ENCODE measurements at regions not wholly inside any gene's neighbourhood (a gene's known extent, or its start where the extent isn't known, plus 50 kb on each side); places are given as distances from the start of the nearest gene placed in this dataset.

DNA sequence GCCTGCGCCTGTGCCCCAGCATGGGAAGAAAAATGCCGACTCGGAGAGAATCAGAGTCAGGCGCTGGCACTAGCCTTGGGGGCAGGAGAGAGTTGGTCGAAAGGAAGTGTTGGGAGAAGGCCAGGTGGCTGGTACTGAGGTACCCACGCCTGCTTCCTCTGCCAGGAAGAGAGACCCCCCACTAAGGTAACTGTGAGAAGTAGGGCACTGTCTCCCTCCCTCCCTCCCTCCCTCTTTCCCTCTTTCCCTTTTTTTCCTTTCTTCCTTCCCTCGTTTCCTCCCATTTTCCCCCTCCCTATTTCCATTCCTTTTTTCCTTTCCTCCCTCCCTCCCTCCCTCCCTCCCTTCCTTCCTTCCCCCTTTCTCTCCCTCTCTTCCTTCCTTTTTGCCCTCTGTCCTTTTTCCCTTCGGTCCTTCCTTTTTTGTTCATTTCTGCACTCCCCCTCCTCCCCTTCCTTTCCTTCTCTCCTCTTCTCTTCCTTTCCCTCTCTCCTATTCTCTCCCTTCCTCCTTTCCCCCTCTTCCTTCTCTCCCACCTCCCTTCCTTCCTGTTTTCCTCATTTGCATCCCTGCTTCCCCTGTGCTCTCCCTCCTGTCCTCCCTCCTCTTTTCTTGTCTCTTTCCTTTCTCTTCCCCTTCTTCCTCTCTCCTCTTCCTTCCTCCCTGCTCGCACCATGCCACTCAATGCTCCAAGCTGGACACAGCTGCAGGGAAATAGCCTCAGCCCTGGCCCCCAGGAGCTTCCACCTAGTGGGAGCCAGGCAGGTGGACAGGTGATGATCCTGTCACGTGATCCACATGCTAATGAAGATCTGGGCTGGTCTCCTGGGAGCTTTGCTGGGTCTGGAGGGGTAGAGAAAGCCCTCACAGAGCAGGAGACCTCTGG lies 148.0 kb downstream of the DHX35 start:
- DNase-seq: peak; percentile 61

DNA sequence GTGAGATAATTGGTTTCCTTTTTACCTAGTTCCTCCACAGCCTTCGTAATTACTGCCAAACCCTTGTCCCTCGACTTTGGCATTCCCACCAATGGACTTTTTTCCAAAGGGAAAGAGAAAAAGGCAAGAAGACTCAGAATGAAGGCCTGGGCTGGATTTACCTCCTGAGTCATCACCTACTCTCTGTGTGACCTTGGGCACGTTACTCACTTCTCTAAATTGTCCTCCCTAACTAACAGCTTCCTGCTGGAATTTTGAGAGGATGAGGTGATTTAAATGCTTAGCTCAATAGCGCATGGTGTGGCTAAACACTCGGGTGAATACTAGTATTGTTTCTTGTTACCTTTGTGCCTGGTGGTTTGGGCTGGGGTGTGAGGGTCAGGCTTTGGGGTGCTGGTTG lies 146.6 kb downstream of the DHX35 start:
- DNase-seq: no peak

- no peak for DNase-seq
Observed at GRCh38 chr20:39107741-39108140, 145.6 kb downstream of the DHX35 start.

DNA sequence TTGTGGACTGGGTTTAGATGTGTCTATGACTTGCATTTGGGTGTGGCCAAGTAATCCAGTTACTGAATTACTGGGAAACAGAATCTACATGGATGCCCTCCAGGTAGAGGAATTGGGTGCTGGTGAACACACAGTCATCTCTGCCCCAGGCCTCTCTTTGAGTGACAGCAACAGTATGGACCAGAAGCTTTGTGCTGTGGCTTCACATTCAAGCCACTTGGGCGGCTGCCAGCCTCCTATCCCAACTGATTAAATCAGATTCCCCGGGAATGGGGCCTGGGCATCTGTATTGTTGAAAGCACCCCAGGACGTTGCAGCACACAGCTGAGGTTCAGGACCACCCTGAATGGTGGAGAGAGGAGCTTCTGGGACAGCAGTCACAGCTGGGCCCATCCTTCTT lies 144.6 kb downstream of the DHX35 start:
- DNase-seq: no peak

DNA sequence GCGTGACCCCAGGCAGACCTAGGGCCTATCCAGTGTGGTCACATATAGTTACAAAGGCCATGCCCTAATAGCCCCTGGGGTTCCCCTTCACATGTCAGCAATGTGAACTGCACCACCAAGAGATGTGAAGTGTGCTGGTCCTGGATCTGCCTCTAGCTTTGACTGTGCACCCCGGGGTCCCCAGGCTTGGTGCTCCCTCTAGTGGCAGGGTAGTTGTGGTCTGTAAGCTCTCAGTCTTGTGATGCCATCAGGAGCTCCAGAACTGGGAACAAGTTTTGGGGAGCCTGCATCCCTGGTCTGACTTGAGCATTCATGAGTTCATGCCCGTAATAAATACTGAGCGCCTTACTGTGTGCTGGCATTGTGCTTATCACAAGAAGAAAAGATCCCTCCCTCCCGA lies 143.4 kb downstream of the DHX35 start:
- no peak for DNase-seq

GRCh38 chr20:39103732-39104131 lies 141.6 kb downstream of the DHX35 start:
- DNase-seq: no peak

DNA sequence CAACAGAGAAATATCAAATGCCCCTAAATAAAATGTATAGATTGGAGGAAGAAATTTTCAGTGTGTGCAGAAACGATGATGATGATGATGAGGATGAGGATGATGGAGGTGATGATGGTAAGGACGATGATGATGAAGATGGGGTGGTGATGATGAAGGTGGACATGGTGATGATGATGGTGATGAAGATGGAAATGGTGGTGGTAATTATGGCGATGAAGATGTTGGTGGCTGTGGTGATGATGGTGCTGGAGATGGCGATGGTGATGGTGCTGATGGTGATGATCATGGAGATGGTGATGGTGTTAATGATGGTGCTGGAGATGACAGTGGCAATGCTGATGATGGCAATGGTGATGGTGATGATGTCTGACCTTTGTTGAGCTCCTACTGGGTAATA lies 141.2 kb downstream of the DHX35 start:
- DNase-seq: no peak

DNA sequence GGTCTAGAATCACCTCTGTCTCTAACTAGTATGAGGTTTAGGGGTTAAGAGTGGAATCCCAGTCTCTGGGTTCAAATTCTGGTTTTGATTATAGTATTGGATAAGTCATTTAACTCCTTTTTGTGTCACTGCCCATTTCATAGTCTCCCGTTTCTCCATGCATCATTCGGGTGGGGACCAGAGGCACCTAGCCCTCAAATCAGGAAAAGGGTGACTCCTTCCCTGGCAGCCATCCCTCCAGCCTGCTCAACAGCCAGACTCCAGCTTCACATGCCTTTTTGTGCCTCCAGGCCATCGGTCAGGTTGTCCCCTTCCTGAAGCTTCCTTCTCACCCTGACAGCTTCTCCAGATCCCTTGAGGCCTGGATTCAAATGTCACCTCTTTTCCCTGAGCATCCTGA lies 139.8 kb downstream of the DHX35 start:
- no peak for DNase-seq

GRCh38 chr20:39100691-39101090 lies 138.5 kb downstream of the DHX35 start:
- no peak for DNase-seq

DNA sequence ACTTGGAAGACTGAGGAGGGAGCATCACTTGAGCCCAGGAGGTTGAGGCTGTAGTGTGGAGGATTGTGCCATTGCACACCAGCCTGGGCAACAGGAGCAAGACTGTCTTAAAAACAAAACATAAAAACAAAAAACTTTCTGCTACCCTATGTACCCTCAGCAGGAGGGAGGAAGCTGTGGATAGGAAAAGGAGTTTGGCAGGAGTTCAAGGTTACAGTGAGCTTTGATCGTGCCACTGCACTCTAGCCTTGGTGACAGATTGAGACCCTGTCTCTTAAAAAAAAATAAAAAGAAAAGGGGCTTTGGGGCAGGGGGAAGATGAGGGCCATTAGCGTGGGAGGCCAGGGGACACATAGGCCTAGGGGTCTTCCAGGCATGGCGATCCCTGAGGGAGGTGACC lies 135.7 kb downstream of the DHX35 start:
- DNase-seq: no peak

DNA sequence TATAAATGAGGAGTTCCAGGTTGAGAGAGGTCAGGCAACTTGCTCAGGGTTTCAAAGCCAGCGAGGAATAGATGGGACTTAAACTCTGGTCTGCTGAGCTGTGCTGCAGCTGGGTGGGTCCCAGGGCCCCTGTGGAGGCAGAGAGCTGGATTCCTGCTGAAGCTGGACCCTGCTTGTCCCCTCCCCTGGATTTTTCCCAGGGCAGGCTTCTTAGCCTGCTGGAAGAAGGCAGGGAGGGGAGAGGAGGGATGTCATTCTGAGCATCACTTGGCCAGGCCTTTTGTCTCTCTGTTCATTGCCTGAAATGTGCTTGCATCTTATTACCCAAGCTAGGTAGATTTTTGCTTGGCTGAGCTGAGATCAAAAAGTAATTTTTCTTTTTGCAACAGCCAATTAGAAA lies 133.7 kb downstream of the DHX35 start:
- DNase-seq: no peak

- no peak for DNase-seq
Observed at GRCh38 chr20:39094391-39094790, 132.2 kb downstream of the DHX35 start.

DNA sequence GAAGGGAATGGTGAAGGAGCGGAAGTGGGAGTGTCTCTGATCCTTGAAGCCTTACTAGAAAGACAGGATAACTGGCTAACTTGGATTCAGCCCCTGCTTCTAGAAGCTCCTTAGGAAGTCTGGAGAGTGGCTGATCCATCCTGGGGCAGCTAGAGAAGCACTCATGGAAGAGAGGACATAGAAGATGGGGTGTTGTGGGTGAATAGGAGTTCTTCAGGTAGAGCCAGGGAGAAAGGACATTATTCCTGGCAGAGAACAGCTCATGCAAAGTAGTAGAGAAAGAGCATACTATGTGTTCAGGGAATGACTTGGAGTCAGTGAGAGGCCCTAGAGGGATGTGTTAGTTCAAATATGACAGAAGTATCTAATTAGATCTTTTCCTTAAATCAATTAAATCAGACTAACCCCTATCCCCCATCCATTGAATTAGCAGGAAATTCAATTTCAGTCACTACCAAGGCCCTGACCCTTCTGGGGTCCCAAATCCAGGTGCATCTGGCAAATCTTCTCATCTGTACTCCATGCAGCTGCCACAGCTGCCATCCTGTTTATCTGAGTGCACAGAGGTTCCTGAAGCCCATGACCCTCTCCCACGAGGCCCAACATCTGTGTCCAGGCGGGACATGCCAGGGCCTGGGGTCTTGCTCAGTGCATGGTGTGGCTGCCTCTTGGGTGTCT lies 130.7 kb downstream of the DHX35 start:
- DNase-seq: no peak

GRCh38 chr20:39090906-39091305 lies 128.8 kb downstream of the DHX35 start:
- peak; percentile 43 for DNase-seq

- no peak for DNase-seq
Observed at GRCh38 chr20:39089797-39090196, 127.7 kb downstream of the DHX35 start.
